T-helper 2 cell treated with Interferon-gamma antibody and Interleukin-4, amounts not matched to agents 100 ng/mL and 5 ng/mL, for 36 hours (primary cell): ENCODE measurements at regions not wholly inside any gene's neighbourhood (a gene's known extent, or its start where the extent isn't known, plus 50 kb on each side); places are given as distances from the start of the nearest gene placed in this dataset.
"Not testable (repeated sequence)": the region's sequence is repeated elsewhere in the genome, so short reads cannot be mapped to it uniquely, and the experiment has no call there.

Experiments
- intact Hi-C: fragments of 100-400 bp; cut with micrococcal nuclease; formaldehyde crosslinking; loops from one replicate; pipeline ENCODE4 v1.15.1; 2023

- intact Hi-C loops = not testable (repeated sequence)
These were observed 224.2 kb upstream of the SGCG start for GRCh38 chr13:22956456-22957115.

GRCh38 chr13:22959859-22960258 lies 220.9 kb upstream of the SGCG start:
- intact Hi-C loops = not testable (repeated sequence)

- intact Hi-C loops = no loop called here
These were observed 220.0 kb upstream of the SGCG start for GRCh38 chr13:22960827-22961226.

GRCh38 chr13:22961342-22961741 lies 219.4 kb upstream of the SGCG start:
- intact Hi-C loops = not testable (repeated sequence)

GRCh38 chr13:22961835-22962537 lies 218.8 kb upstream of the SGCG start:
- intact Hi-C loops = no loop called here

- intact Hi-C loops = not testable (repeated sequence)
These were observed 217.3 kb upstream of the SGCG start for GRCh38 chr13:22963384-22964053.

- intact Hi-C loops = no loop called here
These were observed 216.4 kb upstream of the SGCG start for GRCh38 chr13:22964245-22964966.

GRCh38 chr13:22965011-22965857 lies 215.5 kb upstream of the SGCG start:
- intact Hi-C loops = not testable (repeated sequence)

GRCh38 chr13:22965858-22966239 lies 214.9 kb upstream of the SGCG start:
- intact Hi-C loops = not testable (repeated sequence)

- intact Hi-C loops = not testable (repeated sequence)
These were observed 214.0 kb upstream of the SGCG start for GRCh38 chr13:22966753-22967152.

GRCh38 chr13:22967669-22968068 lies 213.1 kb upstream of the SGCG start:
- intact Hi-C loops = no loop called here

GRCh38 chr13:22979952-22980351 lies 200.8 kb upstream of the SGCG start:
- intact Hi-C loops = no loop called here

GRCh38 chr13:22980936-22981335 lies 199.8 kb upstream of the SGCG start:
- intact Hi-C loops = no loop called here

GRCh38 chr13:22993148-22993547 lies 187.6 kb upstream of the SGCG start:
- intact Hi-C loops = no loop called here

GRCh38 chr13:23003446-23003845 lies 177.3 kb upstream of the SGCG start:
- intact Hi-C loops = no loop called here

- intact Hi-C loops = no loop called here
These were observed 173.4 kb upstream of the SGCG start for GRCh38 chr13:23007426-23007825.

GRCh38 chr13:23018143-23018542 lies 162.6 kb upstream of the SGCG start:
- intact Hi-C loops = no loop called here

- intact Hi-C loops = loop anchor here (5.0 kb wide), 1 partner anchor 1383 kb away; no protein-coding TSS in a partner anchor
These were observed 160.4 kb upstream of the SGCG start for GRCh38 chr13:23020246-23020843.

GRCh38 chr13:23021906-23022305 lies 158.9 kb upstream of the SGCG start:
- intact Hi-C loops = loop anchor here (5.0 kb wide), 1 partner anchor 1385 kb away; no protein-coding TSS in a partner anchor

GRCh38 chr13:23022704-23023103 lies 158.1 kb upstream of the SGCG start:
- intact Hi-C loops = loop anchor here (5.0 kb wide), 1 partner anchor 1385 kb away; no protein-coding TSS in a partner anchor
